Lung (tissue), 11 donors: ENCODE measurements at regions not wholly inside any gene's neighbourhood (a gene's known extent, or its start where the extent isn't known, plus 50 kb on each side); places are given as distances from the start of the nearest gene placed in this dataset.
A peak's percentile ranks its signal among the peaks of the same experiment; 100 is the strongest.

Experiments used
- ATAC-seq: fragments of 200-7000 bp; cut with Tn5 transposase; one replicate; pipeline ENCODE4 v1.9.1; 2020; ENCODE audit warnings: moderate number of reproducible peaks; ENCODE audit not compliant: insufficient read depth, low FRiP score
- DNase-seq, 3 donors: peaks; one replicate each; pipeline ENCODE4 v3.0.0-alpha.2; 2013 to 2017
- H3K27ac ChIP-seq, 2 donors: one replicate each; pipeline ENCODE4 v1.5.1; 2013; ENCODE audit warnings: mild to moderate bottlenecking in 2 of 2, moderate library complexity in 2 of 2, control low read depth in 1 of 2, inconsistent platforms in 1 of 2, low read depth in 1 of 2, low read length in 1 of 2
- H3K27me3 ChIP-seq, 3 donors: one replicate each; pipeline ENCODE4 v1.5.1; 2013; ENCODE audit warnings: low read length in 2 of 3; ENCODE audit not compliant: control insufficient read depth in 3 of 3, insufficient read depth in 3 of 3
- H3K36me3 ChIP-seq, 4 donors: one replicate each; pipeline ENCODE4 v1.5.1; 2013; ENCODE audit warnings: low read length in 4 of 4, mild to moderate bottlenecking in 1 of 4, moderate library complexity in 1 of 4; ENCODE audit not compliant: control insufficient read depth in 4 of 4, insufficient read depth in 4 of 4
- H3K4me1 ChIP-seq, 5 donors: one replicate each; pipeline ENCODE4 v1.5.1; 2013; ENCODE audit warnings: low read length in 5 of 5, mild to moderate bottlenecking in 2 of 5, moderate library complexity in 1 of 5; ENCODE audit not compliant: control insufficient read depth in 5 of 5, insufficient read depth in 5 of 5
- H3K4me3 ChIP-seq: one replicate; pipeline ENCODE4 v1.5.1; 2013; ENCODE audit warnings: mild to moderate bottlenecking, control low read depth, moderate library complexity
- H3K9ac ChIP-seq, 2 donors: one replicate each; pipeline ENCODE4 v1.5.1; 2013; ENCODE audit warnings: low read length in 2 of 2, control low read depth in 1 of 2; ENCODE audit not compliant: insufficient read depth in 1 of 2
- H3K9me3 ChIP-seq, 4 donors: one replicate each; pipeline ENCODE4 v1.5.1; 2013; ENCODE audit warnings: low read length in 3 of 4, mild to moderate bottlenecking in 1 of 4, moderate library complexity in 1 of 4; ENCODE audit not compliant: control insufficient read depth in 4 of 4, insufficient read depth in 3 of 4
- CTCF ChIP-seq: IDR thresholded peaks from 2 replicates; pipeline ENCODE4 v1.5.1; 2012; ENCODE audit warnings: mild to moderate bottlenecking; ENCODE audit errors: control extremely low read depth, extremely low read depth
- WGBS, 2 donors: extraction: QIAGEN DNeasy Blood & Tissue Kit; methylation state at CpG; one replicate each; pipeline ENCODE4 v1.1.7; 2013; 5-methylcytosine and 5-hydroxymethylcytosine counted together
- donor health status: control.
- donor health status: control.
- donor health status: Bipolar disorder and iron deficiency.
- donor health status: healthy.
- donor health status: DM: yes; HTN: yes; CAD: no.

GRCh38 chr14:57066887-57067513 lies 201.7 kb downstream of the EXOC5 start:
- peaks cover 0 to 12% (median 4%) of the 10 kb centered on the region in 3 donors for H3K27me3 ChIP-seq
- no peak overlapping the region for H3K27ac ChIP-seq
- H3K4me1 ChIP-seq = peaks cover 0 to 3% (median 0%) of the 10 kb centered on the region in 5 donors
- H3K9ac ChIP-seq = no peak overlapping the region
- no peak overlapping the region for H3K4me3 ChIP-seq
- no peak for TF ChIP-seq CTCF
- no peaks in the 10 kb centered on the region for H3K36me3 ChIP-seq
- H3K9me3 ChIP-seq = no peaks in the 10 kb centered on the region
- ATAC-seq = no peak
- peak; percentile 10 to 46 (median 28) for DNase-seq
- 9 to 14% methylated on average over 12 of the region's 12 CpGs for WGBS, 2 donors

- Histone ChIP-seq H3K27ac (no peak overlapping the region), H3K36me3 (no peaks in the 10 kb centered on the region), H3K9me3 (no peaks in the 10 kb centered on the region), H3K4me3 (no peak overlapping the region), H3K27me3 (peaks cover 0 to 12% (median 4%) of the 10 kb centered on the region in 3 donors), H3K9ac (no peak overlapping the region), H3K4me1 (peaks cover 0 to 3% (median 0%) of the 10 kb centered on the region in 5 donors)
- no peak for TF ChIP-seq CTCF
- DNase-seq (no peak), ATAC-seq (no peak)
- 55 to 58% methylated on average over 4 of the region's 4 CpGs for WGBS, 2 donors
Measured at GRCh38 chr14:57066463-57066862, 202.2 kb downstream of the EXOC5 start.

DNA sequence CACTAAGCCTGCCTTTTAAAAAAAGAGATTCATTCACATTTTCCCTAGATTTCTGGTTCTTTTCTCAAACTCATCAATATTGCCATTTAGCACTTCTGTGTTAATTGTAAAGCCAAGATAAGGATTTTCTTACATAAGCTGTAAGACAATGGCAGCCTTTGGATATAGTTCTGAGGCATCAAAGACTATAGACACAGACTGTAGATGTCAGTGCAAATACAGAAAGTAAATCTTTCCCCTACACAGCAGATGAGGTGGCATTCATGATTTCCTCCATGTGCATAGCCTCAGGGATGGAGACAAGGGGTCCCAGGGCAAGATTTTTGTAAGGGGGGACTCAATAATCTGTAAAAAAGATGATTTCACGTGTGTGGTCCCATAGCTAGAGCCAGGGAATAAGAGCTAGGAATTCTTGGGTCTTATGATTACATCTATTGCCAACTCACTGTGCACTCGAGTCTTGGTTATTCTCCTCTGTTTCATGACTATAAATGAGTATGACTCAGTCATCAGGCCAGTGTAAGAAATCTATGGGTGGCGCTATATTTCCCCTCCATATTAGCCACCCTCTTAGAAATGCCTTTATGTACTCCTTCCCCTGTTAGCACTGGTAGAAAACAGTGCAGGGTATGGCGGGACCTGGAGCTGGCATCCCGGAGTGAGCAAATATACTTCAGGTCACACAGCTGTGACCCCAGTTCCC lies 207.5 kb downstream of the EXOC5 start:
- Histone ChIP-seq H3K27ac (no peak overlapping the region), H3K9me3 (no peaks in the 10 kb centered on the region), H3K27me3 (no peaks in the 10 kb centered on the region), H3K9ac (no peak overlapping the region), H3K4me1 (peaks cover 0 to 4% (median 0%) of the 10 kb centered on the region in 5 donors), H3K4me3 (no peak overlapping the region), H3K36me3 (no peaks in the 10 kb centered on the region)
- WGBS, 2 donors = 86 to 89% methylated on average over 5 of the region's 5 CpGs
- TF ChIP-seq CTCF = no peak
- no peak for DNase-seq
- ATAC-seq = no peak
